ENCODE measurements at regions not wholly inside any gene's neighbourhood (a gene's known extent, or its start where the extent isn't known, plus 50 kb on each side); places are given as distances from the start of the nearest gene placed in this dataset.
"Not testable (repeated sequence)": the region's sequence is repeated elsewhere in the genome, so short reads cannot be mapped to it uniquely, and the experiment has no call there.

GRCh38 chr14:82913396-82913795 lies 1379.7 kb upstream of the SEL1L start:
- no peak for DNase-seq (ENCODE audit: low read depth in 2 of 2)

- no peak for DNase-seq (ENCODE audit: low read depth in 2 of 2)
Observed at GRCh38 chr14:82915381-82915780, 1381.7 kb upstream of the SEL1L start.

- no peak for DNase-seq (ENCODE audit: low read depth in 2 of 2)
Observed at GRCh38 chr14:82935691-82936090, 1402.0 kb upstream of the SEL1L start.

- no peak for DNase-seq (ENCODE audit: low read depth in 2 of 2)
Observed at GRCh38 chr14:82951171-82951570, 1417.5 kb upstream of the SEL1L start.

GRCh38 chr14:82963756-82964155 lies 1430.1 kb upstream of the SEL1L start:
- DNase-seq (ENCODE audit: low read depth in 2 of 2): no peak

DNA sequence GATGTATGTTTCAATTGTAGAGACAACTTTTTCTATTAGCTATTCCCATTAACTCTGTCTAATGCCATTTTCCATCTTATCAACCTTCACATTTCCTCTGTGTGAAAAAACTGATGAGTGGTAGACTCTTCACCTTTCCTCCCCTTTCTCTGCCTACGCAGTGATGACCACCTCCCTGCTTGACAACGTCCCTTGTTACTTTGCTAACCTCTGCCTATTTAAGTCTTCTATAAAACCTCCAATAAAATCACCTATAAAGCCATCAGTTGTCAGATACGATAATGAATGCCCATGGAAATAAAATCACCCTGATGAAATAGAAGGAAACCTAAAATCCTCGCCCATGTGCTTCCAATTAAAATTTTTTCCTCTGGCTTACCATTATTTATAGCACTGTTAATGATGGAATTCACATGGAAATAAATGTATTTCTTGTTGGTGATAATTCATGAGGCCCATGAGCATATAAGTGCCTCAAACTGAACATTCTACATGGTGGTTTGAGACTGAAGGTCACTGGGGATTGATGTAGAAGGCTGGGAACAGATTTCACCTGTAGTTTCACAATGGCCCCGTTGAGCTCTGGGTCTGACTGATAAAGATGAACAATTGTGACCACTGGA lies 1454.0 kb upstream of the SEL1L start:
- no peak for DNase-seq (ENCODE audit: low read depth in 2 of 2)

DNA sequence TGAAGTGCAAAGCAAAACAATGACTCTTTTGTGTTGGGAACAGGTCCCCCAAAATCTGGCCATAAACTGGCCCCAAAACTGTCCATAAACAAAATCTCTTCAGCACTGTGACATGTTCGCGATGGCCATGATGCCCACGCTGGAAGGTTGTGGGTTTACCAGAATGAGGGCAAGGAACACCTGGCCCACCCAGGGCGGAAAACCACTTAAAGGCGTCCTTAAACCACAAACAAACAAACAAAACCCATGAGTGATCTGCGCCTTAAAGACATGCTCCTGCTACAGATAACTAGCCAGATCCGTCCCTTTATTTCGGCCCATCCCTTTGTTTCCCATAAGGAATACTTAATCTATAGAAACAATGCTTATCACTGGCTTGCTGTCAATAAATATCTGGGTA lies 1460.9 kb upstream of the SEL1L start:
- not testable (repeated sequence) for DNase-seq (ENCODE audit: low read depth in 2 of 2)

DNA sequence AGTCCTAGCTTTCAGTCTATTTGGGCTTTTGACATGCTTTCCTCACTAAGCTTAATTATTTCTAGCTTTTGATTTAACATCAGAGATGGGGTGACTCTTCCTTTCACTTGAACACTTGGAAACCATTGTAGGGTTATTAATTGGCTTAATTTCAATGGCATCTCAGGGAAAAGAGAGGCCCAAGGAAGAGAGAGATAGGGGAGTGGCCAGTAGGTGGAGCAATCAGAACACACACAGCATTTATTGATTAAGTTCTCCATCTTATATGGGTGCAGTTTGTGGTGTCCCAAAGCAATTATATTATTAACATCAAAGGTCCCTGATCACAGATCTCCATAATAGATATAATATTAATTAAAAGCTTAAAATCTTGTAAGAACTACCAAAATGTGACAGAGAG lies 1466.1 kb upstream of the SEL1L start:
- no peak for DNase-seq (ENCODE audit: low read depth in 2 of 2)

DNA sequence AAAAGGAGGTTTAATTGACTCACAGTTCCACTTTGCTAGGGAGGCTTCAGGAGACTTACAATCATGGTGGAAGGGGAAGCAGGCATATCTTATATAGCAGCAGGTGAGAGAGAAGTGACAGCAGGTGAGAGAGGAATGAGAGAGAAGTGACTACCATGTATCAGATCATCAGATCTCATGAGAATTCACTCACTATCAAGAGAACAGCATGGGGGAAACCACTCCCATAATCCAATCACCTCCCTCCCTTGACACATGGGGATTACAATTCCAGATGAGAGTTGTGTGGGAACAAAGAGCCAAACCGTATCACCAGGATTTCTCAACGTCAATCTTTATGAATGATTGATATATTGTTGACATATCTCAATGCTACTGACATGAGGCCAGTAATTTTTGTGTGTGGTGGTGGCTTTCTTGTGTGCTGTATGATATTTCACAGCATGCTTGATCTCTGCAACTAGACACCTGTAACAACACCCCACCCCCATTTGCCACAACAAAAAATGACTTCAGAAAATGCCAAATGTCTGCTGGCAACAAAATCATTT lies 1470.9 kb upstream of the SEL1L start:
- no peak for DNase-seq (ENCODE audit: low read depth in 2 of 2)

DNA sequence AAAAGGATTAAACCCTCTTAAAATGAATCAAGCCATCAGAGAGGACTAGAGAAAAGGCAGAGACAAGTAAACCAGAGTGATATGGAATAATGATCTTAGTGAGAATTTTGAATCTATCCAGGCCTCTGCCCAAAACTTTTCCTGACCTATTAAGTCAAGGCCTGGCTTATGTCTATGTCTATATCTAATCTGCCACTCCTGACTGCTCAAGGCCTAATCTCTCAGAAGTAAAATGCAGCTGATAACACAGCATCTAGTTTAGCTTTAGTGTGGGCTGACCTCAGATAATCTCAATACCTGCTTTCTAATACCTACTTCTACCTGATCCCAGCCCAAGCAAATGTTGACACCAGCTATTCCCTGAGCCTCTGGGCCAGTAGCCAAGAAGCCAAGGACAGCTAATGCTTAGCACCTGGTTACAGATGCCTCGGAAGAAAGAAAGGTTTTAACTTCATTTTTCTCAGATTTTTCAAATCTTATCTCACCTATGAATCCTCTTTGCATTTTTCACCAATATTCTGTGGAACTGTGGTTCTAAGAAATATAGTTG lies 1472.5 kb upstream of the SEL1L start:
- DNase-seq (ENCODE audit: low read depth in 2 of 2): no peak

GRCh38 chr14:83007052-83007451 lies 1473.4 kb upstream of the SEL1L start:
- not testable (repeated sequence) for DNase-seq (ENCODE audit: low read depth in 2 of 2)

- DNase-seq (ENCODE audit: low read depth in 2 of 2): no peak
Observed at GRCh38 chr14:83007641-83008225, 1474.1 kb upstream of the SEL1L start.

- no peak for DNase-seq (ENCODE audit: low read depth in 2 of 2)
Observed at GRCh38 chr14:83017296-83017695, 1483.6 kb upstream of the SEL1L start.

DNA sequence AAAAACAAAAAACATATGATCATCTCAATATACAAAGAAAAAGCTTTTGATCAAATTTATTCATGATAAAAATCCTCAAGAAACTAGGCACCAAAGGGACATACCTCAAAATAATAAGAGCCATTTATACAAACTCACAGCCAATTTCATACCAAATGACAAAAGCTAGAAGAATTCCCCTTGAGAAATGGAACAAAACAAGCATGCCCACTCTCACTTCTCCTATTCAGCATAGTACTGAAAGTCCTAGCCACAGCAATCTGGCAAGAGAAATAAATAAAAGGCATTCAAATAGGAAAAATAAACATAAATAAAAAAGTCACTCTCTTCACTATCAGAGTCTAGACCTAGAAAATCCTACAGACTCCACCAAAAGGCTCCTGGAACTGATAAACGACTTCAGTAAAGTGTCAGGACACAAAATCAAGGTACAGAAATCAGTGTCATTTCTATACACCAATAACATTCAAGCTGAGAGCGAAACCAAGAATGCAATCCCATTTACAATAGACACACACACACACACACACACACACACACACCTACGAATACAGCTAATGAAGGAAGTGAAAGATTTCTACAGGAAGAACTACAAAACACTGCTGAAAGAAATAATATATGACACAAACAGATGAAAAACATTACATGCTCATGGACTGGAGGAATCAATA lies 1486.2 kb upstream of the SEL1L start:
- DNase-seq (ENCODE audit: low read depth in 2 of 2): no peak

DNA sequence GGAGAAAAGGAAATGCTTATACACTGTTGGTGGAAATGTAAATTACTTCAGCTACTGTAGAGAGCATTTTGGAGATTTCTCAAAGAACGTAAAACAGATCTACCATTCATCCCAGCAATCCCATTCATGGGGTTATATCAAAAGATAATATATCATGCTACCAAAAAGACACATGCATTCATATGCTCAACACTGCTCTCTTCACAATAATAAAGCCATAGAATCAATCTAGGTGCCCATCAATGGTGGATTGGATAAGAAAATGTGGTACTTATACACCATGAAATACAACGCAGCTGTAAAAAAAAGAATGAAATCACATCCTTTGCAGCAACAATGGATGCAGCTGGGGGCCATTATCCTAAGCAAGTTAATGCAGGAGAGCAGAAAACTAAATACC lies 1487.7 kb upstream of the SEL1L start:
- no peak for DNase-seq (ENCODE audit: low read depth in 2 of 2)

DNA sequence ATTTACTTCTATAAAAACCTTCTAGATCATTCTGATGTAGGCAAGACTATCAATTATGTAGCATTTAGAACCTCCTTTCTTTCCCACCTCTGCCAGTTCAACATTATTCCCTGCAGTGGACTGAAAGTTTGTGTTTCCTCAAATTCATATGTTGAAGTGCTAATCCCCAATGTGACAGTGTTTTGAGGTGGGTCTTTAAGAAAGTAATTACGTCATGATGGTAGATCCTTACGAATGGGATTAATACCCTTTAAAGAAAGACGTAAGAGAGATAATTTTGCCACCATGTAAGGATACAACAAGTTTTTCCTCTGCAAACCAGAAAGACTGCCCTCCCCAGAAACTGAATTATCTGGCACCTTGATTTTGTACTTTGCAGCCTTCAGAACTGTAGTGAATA lies 1489.7 kb upstream of the SEL1L start:
- no peak for DNase-seq (ENCODE audit: low read depth in 2 of 2)

GRCh38 chr14:83041224-83041623 lies 1507.6 kb upstream of the SEL1L start:
- DNase-seq (ENCODE audit: low read depth in 2 of 2): no peak

GRCh38 chr14:83042858-83043257 lies 1509.2 kb upstream of the SEL1L start:
- DNase-seq (ENCODE audit: low read depth in 2 of 2): no peak

- DNase-seq (ENCODE audit: low read depth in 2 of 2): no peak
Observed at GRCh38 chr14:83044001-83044400, 1510.3 kb upstream of the SEL1L start.

GRCh38 chr14:83047059-83047830 lies 1513.6 kb upstream of the SEL1L start:
- DNase-seq (ENCODE audit: low read depth in 2 of 2): no peak

DNA sequence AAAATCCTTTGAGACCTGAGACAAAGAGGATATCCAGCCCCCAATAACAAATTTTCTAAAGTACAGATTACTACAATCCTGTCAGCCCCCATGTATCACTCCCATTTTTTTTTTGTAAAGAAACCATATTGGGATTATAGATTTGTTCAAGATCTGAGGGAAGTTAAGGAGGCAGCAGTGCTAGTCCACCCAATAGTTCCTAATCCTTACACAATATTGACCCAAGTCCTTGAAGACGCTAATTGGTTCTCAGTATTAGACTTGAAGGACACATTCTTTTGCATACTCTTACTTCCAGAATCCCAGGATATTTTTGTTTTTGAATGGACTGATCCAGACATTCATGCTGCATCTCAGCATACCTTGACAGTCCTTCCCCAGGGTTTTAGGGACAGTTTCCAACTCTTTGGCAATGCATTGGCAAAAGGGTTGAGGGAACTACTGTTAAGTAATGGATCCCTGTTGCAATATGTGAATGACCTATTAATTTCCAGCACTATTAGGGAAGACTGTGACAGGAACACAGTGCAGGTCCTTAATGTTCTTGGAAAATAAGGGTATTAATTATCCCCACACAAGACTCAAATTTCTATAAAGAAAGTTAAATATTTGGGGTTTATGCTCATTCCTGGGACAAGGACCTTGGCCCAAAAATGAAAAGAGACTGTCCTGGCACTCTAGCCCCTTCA lies 1519.5 kb upstream of the SEL1L start:
- no peak for DNase-seq (ENCODE audit: low read depth in 2 of 2)
